SK-N-MC (cell line): ENCODE measurements at regions not wholly inside any gene's neighbourhood (a gene's known extent, or its start where the extent isn't known, plus 50 kb on each side); places are given as distances from the start of the nearest gene placed in this dataset.

Source experiments
- EZH2 ChIP-seq: fragments of 200-600 bp; sonication (generic); IDR thresholded peaks from one replicate; pipeline ENCODE4 v1.6.1; 2017; ENCODE audit warnings: antibody characterized with exemption
- FOXP2 ChIP-seq: optimal IDR thresholded peaks from 2 replicates; pipeline ENCODE3; 2011; ENCODE audit warnings: mild to moderate bottlenecking, moderate library complexity; ENCODE audit not compliant: insufficient read depth; ENCODE audit errors: extremely low read length, control extremely low read depth
- POLR2AphosphoS5 ChIP-seq: IDR thresholded peaks from 2 replicates; pipeline ENCODE4 v1.6.1; 2012; ENCODE audit warnings: mild to moderate bottlenecking, low read depth, low read length, borderline replicate concordance

- TF ChIP-seq POLR2AphosphoS5: no peak
- no peak for TF ChIP-seq EZH2
- TF ChIP-seq FOXP2: no peak
Observed at GRCh38 chrX:146581981-146582712, 227.4 kb upstream of the CXorf51B start.
